ENCODE measurements at regions not wholly inside any gene's neighbourhood (a gene's known extent, or its start where the extent isn't known, plus 50 kb on each side); places are given as distances from the start of the nearest gene placed in this dataset.

- Mint-ChIP-seq H3K27ac (ENCODE audit: unreplicated experiment) (no peak overlapping the region), H3K4me3 (no peak overlapping the region), H3K4me1 (no peaks in the 10 kb centered on the region), H3K9me3 (no peaks in the 10 kb centered on the region), H3K27me3 (ENCODE audit: low read depth) (no peaks in the 10 kb centered on the region), H3K36me3 (ENCODE audit: low read depth) (no peaks in the 10 kb centered on the region)
- no peak for DNase-seq (ENCODE audit: low read depth, low spot score)
- TF ChIP-seq CTCF (conservative IDR thresholded peaks at IDR 0.05): no peak
These were observed 372.3 kb downstream of the SV2B start for GRCh38 chr15:91472316-91472756.

GRCh38 chr15:91473894-91474545, 374.0 kb downstream of the SV2B start:
- Mint-ChIP-seq H3K4me3 (no peak overlapping the region), H3K9me3 (no peaks in the 10 kb centered on the region), H3K36me3 (ENCODE audit: low read depth) (no peaks in the 10 kb centered on the region), H3K4me1 (no peaks in the 10 kb centered on the region), H3K27me3 (ENCODE audit: low read depth) (no peaks in the 10 kb centered on the region), H3K27ac (ENCODE audit: unreplicated experiment) (no peak overlapping the region)
- no peak for TF ChIP-seq CTCF (conservative IDR thresholded peaks at IDR 0.05)
- DNase-seq (ENCODE audit: low read depth, low spot score): no peak

GRCh38 chr15:91476861-91477260, 376.6 kb upstream of the SLCO3A1 start:
- no peak overlapping the region for H3K4me3 Mint-ChIP-seq
- H3K27me3 Mint-ChIP-seq (ENCODE audit: low read depth): no peaks in the 10 kb centered on the region
- H3K9me3 Mint-ChIP-seq: no peaks in the 10 kb centered on the region
- no peak for TF ChIP-seq CTCF (conservative IDR thresholded peaks at IDR 0.05)
- no peak overlapping the region for H3K27ac Mint-ChIP-seq (ENCODE audit: unreplicated experiment)
- H3K4me1 Mint-ChIP-seq: no peaks in the 10 kb centered on the region
- DNase-seq (ENCODE audit: low read depth, low spot score): no peak
- no peaks in the 10 kb centered on the region for H3K36me3 Mint-ChIP-seq (ENCODE audit: low read depth)

DNA sequence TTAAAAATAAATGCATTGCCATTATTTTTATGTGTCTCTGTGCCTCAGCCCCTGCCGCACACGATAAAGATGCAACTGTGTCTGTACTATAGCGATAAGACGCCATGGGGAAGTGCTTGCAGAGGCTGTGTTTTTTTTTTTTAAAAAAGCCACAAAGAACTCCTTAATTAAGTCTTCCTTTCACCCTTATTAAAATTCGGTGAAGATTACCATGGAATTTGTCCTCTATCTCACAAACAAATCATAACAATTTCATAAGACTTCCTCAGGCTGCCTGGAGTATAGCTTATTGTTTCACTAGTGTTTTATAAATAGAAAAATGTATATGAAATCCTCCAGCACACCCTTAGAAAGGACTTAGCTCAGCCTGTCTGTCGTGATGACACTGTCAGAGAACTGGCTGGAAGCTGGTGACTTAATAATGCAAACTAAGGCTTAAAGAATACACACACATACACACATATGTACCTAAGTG, 374.8 kb upstream of the SLCO3A1 start:
- Mint-ChIP-seq H3K4me1 (no peaks in the 10 kb centered on the region), H3K27ac (ENCODE audit: unreplicated experiment) (no peak overlapping the region), H3K36me3 (ENCODE audit: low read depth) (no peaks in the 10 kb centered on the region), H3K4me3 (no peak overlapping the region), H3K9me3 (no peaks in the 10 kb centered on the region), H3K27me3 (ENCODE audit: low read depth) (no peaks in the 10 kb centered on the region)
- DNase-seq (ENCODE audit: low read depth, low spot score): no peak
- no peak for TF ChIP-seq CTCF (conservative IDR thresholded peaks at IDR 0.05)

- TF ChIP-seq CTCF (conservative IDR thresholded peaks at IDR 0.05): no peak
- H3K36me3 Mint-ChIP-seq (ENCODE audit: low read depth): no peaks in the 10 kb centered on the region
- no peaks in the 10 kb centered on the region for H3K27me3 Mint-ChIP-seq (ENCODE audit: low read depth)
- DNase-seq (ENCODE audit: low read depth, low spot score): no peak
- H3K27ac Mint-ChIP-seq (ENCODE audit: unreplicated experiment): no peak overlapping the region
- no peaks in the 10 kb centered on the region for H3K9me3 Mint-ChIP-seq
- no peak overlapping the region for H3K4me3 Mint-ChIP-seq
- no peaks in the 10 kb centered on the region for H3K4me1 Mint-ChIP-seq
These were observed 373.1 kb upstream of the SLCO3A1 start for GRCh38 chr15:91480426-91480825.

Measured in neural crest cell (in vitro differentiated cells).